SK-N-DZ (cell line): ENCODE measurements at regions not wholly inside any gene's neighbourhood (a gene's known extent, or its start where the extent isn't known, plus 50 kb on each side); places are given as distances from the start of the nearest gene placed in this dataset.
"Not testable (repeated sequence)": the region's sequence is repeated elsewhere in the genome, so short reads cannot be mapped to it uniquely, and the experiment has no call there.

ENCODE experiments used
- DNase-seq: peaks from one replicate; pipeline ENCODE4 v3.0.0-alpha.2; 2015; ENCODE audit warnings: low spot score

GRCh38 chrX:132302687-132303086 is 83.4 kb upstream of the RAP2C start:
- DNase-seq = not testable (repeated sequence)

DNA sequence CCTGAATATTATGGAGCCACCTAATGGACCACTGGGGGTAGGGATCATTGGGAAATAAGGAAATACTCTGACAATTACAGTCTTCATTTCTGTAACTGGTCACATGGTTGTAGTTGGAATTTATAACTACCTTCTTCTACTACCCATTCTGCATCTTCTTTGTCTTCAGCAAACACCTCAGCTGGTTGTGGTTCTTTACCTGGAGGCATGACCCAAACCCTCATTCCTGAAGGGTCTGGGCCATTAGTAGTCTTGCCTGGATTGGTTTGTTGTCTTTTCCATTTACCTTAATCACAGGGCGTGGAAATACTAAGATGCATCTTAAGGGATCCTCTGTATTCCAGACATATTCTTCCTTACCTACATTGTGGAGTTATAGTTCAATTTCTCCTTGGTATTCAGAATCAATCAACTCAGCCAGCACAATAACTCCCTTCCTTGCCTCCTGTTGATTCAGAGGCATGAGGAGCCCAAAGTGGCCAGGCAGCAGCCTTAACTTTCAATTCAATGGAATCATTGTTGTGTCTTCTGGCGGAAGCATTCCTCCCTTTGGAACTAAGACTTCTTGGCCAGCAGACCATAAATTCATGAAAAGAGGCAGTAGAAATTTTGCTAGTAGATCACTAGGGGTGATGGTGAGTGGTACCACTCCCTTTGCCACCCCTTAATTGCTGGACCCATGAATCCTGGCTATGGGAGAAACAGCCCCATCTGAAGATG is 75.7 kb upstream of the RAP2C start:
- no peak for DNase-seq

- no peak for DNase-seq
Measured at GRCh38 chrX:132294192-132294591, 74.9 kb upstream of the RAP2C start.

DNA sequence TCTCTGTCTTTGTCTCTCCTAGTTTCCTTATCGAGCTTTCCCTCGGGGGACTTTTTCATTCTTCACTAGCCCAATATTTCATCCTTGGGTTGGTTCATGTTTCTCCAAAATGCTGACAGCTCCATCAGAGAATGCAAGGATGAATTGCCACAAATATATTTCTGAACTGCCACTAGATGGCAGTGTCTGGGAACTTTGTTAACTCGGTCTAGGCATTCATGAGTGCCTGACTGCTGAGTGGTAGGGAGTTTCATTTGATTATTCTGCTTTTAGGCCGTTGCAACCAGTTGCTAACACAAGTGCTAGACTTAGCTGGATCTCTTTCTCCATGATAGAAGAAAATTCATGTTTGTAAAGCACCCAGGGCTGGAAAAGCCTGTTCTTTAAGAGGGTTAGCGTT is 73.5 kb upstream of the RAP2C start:
- peak; percentile 53 for DNase-seq

- DNase-seq = no peak
Measured at GRCh38 chrX:132277953-132278614, 58.8 kb upstream of the RAP2C start.

GRCh38 chrX:132272826-132273225 is 53.6 kb upstream of the RAP2C start:
- DNase-seq = no peak

DNA sequence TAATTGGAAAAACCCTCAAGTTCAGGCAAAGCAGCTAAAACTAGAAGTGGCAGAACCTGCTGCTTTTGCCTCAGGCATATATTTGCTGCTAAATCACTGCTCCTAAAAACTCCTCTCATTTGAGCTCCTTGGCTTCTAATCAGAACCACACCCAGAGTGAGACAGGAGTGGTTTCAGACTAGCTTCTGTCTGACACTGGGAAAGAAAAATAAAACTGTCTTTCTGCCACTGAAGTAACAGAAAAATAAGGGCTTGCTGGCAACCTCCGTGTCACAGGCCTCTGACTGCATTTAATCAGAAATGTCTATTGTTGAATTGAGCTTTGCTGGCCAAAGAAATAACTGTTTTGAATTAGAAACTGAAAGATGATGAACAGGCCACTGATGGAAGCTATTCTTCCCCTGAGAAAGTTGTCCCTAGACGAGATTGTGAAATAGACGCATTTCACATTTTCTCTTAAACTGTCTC is 52.1 kb upstream of the RAP2C start:
- DNase-seq = no peak

GRCh38 chrX:132270699-132271098 is 51.5 kb upstream of the RAP2C start:
- no peak for DNase-seq

GRCh38 chrX:132270021-132270420 is 50.8 kb upstream of the RAP2C start:
- DNase-seq = no peak
